Neural progenitor cell (in vitro differentiated cells): ENCODE measurements at regions not wholly inside any gene's neighbourhood (a gene's known extent, or its start where the extent isn't known, plus 50 kb on each side); places are given as distances from the start of the nearest gene placed in this dataset.

Source experiments
- CTCF ChIP-seq: fragments of 200-600 bp; sonication (generic); IDR thresholded peaks from 2 replicates; pipeline ENCODE4 v1.5.1; 2017; ENCODE audit warnings: antibody characterized with exemption, mild to moderate bottlenecking
- EZH2 ChIP-seq: fragments of 200-600 bp; sonication (generic); IDR thresholded peaks from 2 replicates; pipeline ENCODE4 v1.6.1; 2017; ENCODE audit warnings: antibody characterized with exemption, mild to moderate bottlenecking, moderate library complexity

DNA sequence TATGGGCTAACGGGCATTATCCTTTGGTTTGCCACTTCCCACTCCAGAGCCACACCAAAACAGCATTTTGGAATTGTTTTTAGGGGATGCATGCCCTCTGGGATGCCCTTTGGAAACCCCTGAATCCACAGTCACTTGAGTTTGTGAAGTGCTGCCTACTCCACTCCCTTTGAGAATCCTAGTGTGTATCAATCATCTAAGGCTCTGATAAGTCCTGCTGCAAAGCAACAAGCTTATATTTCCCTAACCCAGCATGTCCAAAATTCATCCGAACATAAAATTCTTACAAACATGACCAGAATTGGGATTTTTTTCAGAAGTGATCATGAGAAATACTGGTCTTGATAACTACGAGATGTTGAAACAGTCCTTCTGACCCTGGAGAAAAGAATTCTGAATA lies 387.9 kb downstream of the MN1 start:
- TF ChIP-seq EZH2 (no peak), CTCF (no peak)
